K562 (cell line): ENCODE measurements at regions not wholly inside any gene's neighbourhood (a gene's known extent, or its start where the extent isn't known, plus 50 kb on each side); places are given as distances from the start of the nearest gene placed in this dataset.
"Not testable (repeated sequence)": the region's sequence is repeated elsewhere in the genome, so short reads cannot be mapped to it uniquely, and the experiment has no call there.

Source experiments
- CTCF ChIP-seq, 3 experiments: IDR thresholded peaks in 2 of 3; conservative IDR thresholded peaks in 1 of 3; 2 replicates each; pipeline ENCODE4 v1.5.1; 2011 to 2012; ENCODE audit warnings: low read length in 3 of 3, mild to moderate bottlenecking in 3 of 3, control low read depth in 2 of 3, improper control_type of control experiment in 1 of 3, inconsistent platforms in 1 of 3, low read depth in 1 of 3, mixed read lengths in 1 of 3, moderate library complexity in 1 of 3; ENCODE audit not compliant: insufficient read depth in 2 of 3
- GATA2 ChIP-seq: sonication (generic); formaldehyde crosslinking; IDR thresholded peaks from 2 replicates; pipeline ENCODE4 v1.4.0; 2020; ENCODE audit warnings: mild to moderate bottlenecking, missing genetic modification reagents
- GTF2F1 ChIP-seq: IDR thresholded peaks from 2 replicates; pipeline ENCODE4 v1.6.1; 2011; ENCODE audit warnings: low read depth, low read length, improper control_type of control experiment
- POLR2A ChIP-seq: fragments of 450-650 bp; conservative IDR thresholded peaks from 2 replicates; pipeline ENCODE4 v1.6.1; 2016
- POLR2H ChIP-seq: IDR thresholded peaks from 2 replicates; pipeline ENCODE4 v1.6.1; 2016; ENCODE audit warnings: missing genetic modification characterization, low read depth, mild to moderate bottlenecking, control low read depth, missing compliant biosample characterization, moderate library complexity
- TAF9B ChIP-seq: fragments of 450-650 bp; IDR thresholded peaks from 2 replicates; pipeline ENCODE4 v1.6.1; 2018; ENCODE audit warnings: mild to moderate bottlenecking; ENCODE audit not compliant: partially characterized antibody
- UBTF ChIP-seq, 2 experiments: IDR thresholded peaks; 2 replicates each; pipeline ENCODE4 v1.6.1; 2012; ENCODE audit warnings: improper control_type of control experiment in 2 of 2, low read depth in 2 of 2, low read length in 2 of 2, borderline replicate concordance in 1 of 2
- ZNF407 ChIP-seq: fragments of 450-650 bp; IDR thresholded peaks from 2 replicates; pipeline ENCODE4 v1.6.1; 2016; ENCODE audit warnings: low read depth
- ZNF561 ChIP-seq: fragments of 450-650 bp; formaldehyde crosslinking; conservative IDR thresholded peaks from 2 replicates; pipeline ENCODE4 v1.4.0; 2020; ENCODE audit warnings: mild to moderate bottlenecking, moderate library complexity
- ZNF668 ChIP-seq: fragments of 250-450 bp; sonication (Bioruptor Pico); IDR thresholded peaks from 2 replicates; pipeline ENCODE4 v1.8.0; 2022; ENCODE audit warnings: mild to moderate bottlenecking, inconsistent platforms

GRCh38 chr13:24989959-24990358, 106.0 kb upstream of the PABPC3 start:
- TF ChIP-seq POLR2H (tag); TAF9B; ZNF561 (CRISPR knock-in tag); GATA2 (CRISPR knock-in tag); ZNF407; ZNF668 (CRISPR knock-in tag); POLR2A; GTF2F1; UBTF (IDR thresholded peaks at IDR 0.05; ENCODE audit: borderline replicate concordance in 1 of 2, low read depth in 2 of 2, low read length in 2 of 2); CTCF (IDR thresholded peaks at IDR 0.05 in 2 of 3, conservative IDR thresholded peaks at IDR 0.05 in 1 of 3; ENCODE audit: insufficient read depth in 2 of 3, low read depth in 1 of 3, low read length in 3 of 3): not testable (repeated sequence)
